Calu3 (cell line): ENCODE measurements at regions not wholly inside any gene's neighbourhood (a gene's known extent, or its start where the extent isn't known, plus 50 kb on each side); places are given as distances from the start of the nearest gene placed in this dataset.

Source experiments
- BruUV-seq: library from RNA; stranded (reverse); fragments of 400-500 nt; replicated peaks from 2 replicates; lab custom pipeline; 2021; lab: Mats Ljungman, UMichigan
- CTCF ChIA-PET: fragments of 300-600 bp; sonication (Branson Sonifier 250); formaldehyde crosslinking; loops from one replicate; lab custom pipeline; 2022; ENCODE audit warnings: antibody characterized with exemption; lab: Charles Lee
- DNase-seq: peaks from one replicate; pipeline ENCODE4 v3.0.0; 2022
- H3K27ac Mint-ChIP-seq: one replicate; pipeline ENCODE4 v1.8.0; 2022; ENCODE audit warnings: mixed read lengths; ENCODE audit not compliant: unreplicated experiment
- H3K27me3 Mint-ChIP-seq: one replicate; pipeline ENCODE4 v1.8.0; 2022; ENCODE audit warnings: mixed read lengths; ENCODE audit not compliant: unreplicated experiment
- H3K36me3 Mint-ChIP-seq: one replicate; pipeline ENCODE4 v1.8.0; 2022; ENCODE audit warnings: mild to moderate bottlenecking, moderate library complexity, mixed read lengths; ENCODE audit not compliant: insufficient read depth, unreplicated experiment
- H3K4me1 Mint-ChIP-seq: one replicate; pipeline ENCODE4 v1.8.0; 2022; ENCODE audit warnings: mild to moderate bottlenecking, low read depth, mixed read lengths; ENCODE audit not compliant: unreplicated experiment
- H3K4me3 Mint-ChIP-seq: one replicate; pipeline ENCODE4 v1.8.0; 2022; ENCODE audit warnings: mild to moderate bottlenecking, low read depth, moderate library complexity, mixed read lengths; ENCODE audit not compliant: unreplicated experiment
- H3K9me3 Mint-ChIP-seq: one replicate; pipeline ENCODE4 v1.8.0; 2022; ENCODE audit warnings: low read depth, mixed read lengths; ENCODE audit not compliant: unreplicated experiment
- CTCF ChIP-seq: fragments of 200-600 bp; IDR thresholded peaks from one replicate; pipeline ENCODE4 v1.8.0; 2022; ENCODE audit warnings: antibody characterized with exemption; ENCODE audit not compliant: unreplicated experiment
- intact Hi-C: fragments of 100-400 bp; cut with micrococcal nuclease; formaldehyde crosslinking; loops from one replicate; pipeline ENCODE4 v1.10.0; 2022; ENCODE audit not compliant: unreplicated experiment

- intact Hi-C loops = no loop called here
Observed at GRCh38 chr7:133196856-133197612, 55.8 kb upstream of the EXOC4 start.

GRCh38 chr7:133197972-133198544 lies 54.8 kb upstream of the EXOC4 start:
- no peaks in the 10 kb centered on the region for H3K36me3 Mint-ChIP-seq
- no TSS peak for BruUV-seq

More at GRCh38 chr7:133196856-133197612, 55.8 kb upstream of the EXOC4 start:
- Mint-ChIP-seq H3K9me3 (no peaks in the 10 kb centered on the region), H3K4me1 (no peaks in the 10 kb centered on the region), H3K36me3 (no peaks in the 10 kb centered on the region), H3K27me3 (peaks cover 42% of the 10 kb centered on the region), H3K27ac (no peak overlapping the region), H3K4me3 (no peak overlapping the region)
- no peak for TF ChIP-seq CTCF
- no TSS peak for BruUV-seq
- no peak for DNase-seq
- CTCF ChIA-PET = no interaction called here

GRCh38 chr7:133199831-133200230 lies 53.0 kb upstream of the EXOC4 start:
- CTCF ChIA-PET = no interaction called here
- H3K36me3 Mint-ChIP-seq = no peaks in the 10 kb centered on the region
- H3K4me1 Mint-ChIP-seq = no peaks in the 10 kb centered on the region
- no peak overlapping the region for H3K27ac Mint-ChIP-seq
- H3K9me3 Mint-ChIP-seq = no peaks in the 10 kb centered on the region
- intact Hi-C loops = no loop called here
- no TSS peak for BruUV-seq
- peaks cover 26% of the 10 kb centered on the region for H3K27me3 Mint-ChIP-seq
- no peak overlapping the region for H3K4me3 Mint-ChIP-seq
- no peak for DNase-seq
- TF ChIP-seq CTCF = no peak

More at GRCh38 chr7:133197972-133198544, 54.8 kb upstream of the EXOC4 start:
- peaks cover 34% of the 10 kb centered on the region for H3K27me3 Mint-ChIP-seq
- H3K4me1 Mint-ChIP-seq = no peaks in the 10 kb centered on the region
- intact Hi-C loops = no loop called here
- H3K9me3 Mint-ChIP-seq = no peaks in the 10 kb centered on the region
- CTCF ChIA-PET = no interaction called here
- no peak overlapping the region for H3K27ac Mint-ChIP-seq
- H3K4me3 Mint-ChIP-seq = no peak overlapping the region
- no peak for DNase-seq
- no peak for TF ChIP-seq CTCF

GRCh38 chr7:133201470-133201869 lies 51.4 kb upstream of the EXOC4 start:
- no peaks in the 10 kb centered on the region for H3K36me3 Mint-ChIP-seq
- no peak overlapping the region for H3K27ac Mint-ChIP-seq
- CTCF ChIA-PET = no interaction called here
- no TSS peak for BruUV-seq
- H3K4me1 Mint-ChIP-seq = no peaks in the 10 kb centered on the region
- peaks cover 18% of the 10 kb centered on the region for H3K27me3 Mint-ChIP-seq
- intact Hi-C loops = no loop called here
- no peak for TF ChIP-seq CTCF
- no peak for DNase-seq
- no peak overlapping the region for H3K4me3 Mint-ChIP-seq
- H3K9me3 Mint-ChIP-seq = no peaks in the 10 kb centered on the region
